AG20443 (cell line): ENCODE measurements at regions not wholly inside any gene's neighbourhood (a gene's known extent, or its start where the extent isn't known, plus 50 kb on each side); places are given as distances from the start of the nearest gene placed in this dataset.

Experiments used
- DNase-seq: peaks from one replicate; pipeline ENCODE4 v3.0.0; 2012; ENCODE audit warnings: low spot score, mixed read lengths

- no peak for DNase-seq
Measured at GRCh38 chr9:23444658-23445057, 381.4 kb downstream of the ELAVL2 start.

GRCh38 chr9:23447166-23447565, 378.9 kb downstream of the ELAVL2 start:
- no peak for DNase-seq

GRCh38 chr9:23447944-23448343, 378.1 kb downstream of the ELAVL2 start:
- DNase-seq, result no peak

- DNase-seq, result no peak
Measured at GRCh38 chr9:23451802-23452418, 374.1 kb downstream of the ELAVL2 start.

GRCh38 chr9:23464275-23464674, 361.8 kb downstream of the ELAVL2 start:
- no peak for DNase-seq

- DNase-seq, result no peak
Measured at GRCh38 chr9:23467276-23467675, 358.8 kb downstream of the ELAVL2 start.

- DNase-seq, result no peak
Measured at GRCh38 chr9:23477908-23478307, 348.1 kb downstream of the ELAVL2 start.

- DNase-seq, result no peak
Measured at GRCh38 chr9:23483566-23483965, 342.5 kb downstream of the ELAVL2 start.

- DNase-seq, result peak; percentile 52
Measured at GRCh38 chr9:23492126-23493002, 333.7 kb downstream of the ELAVL2 start.

- DNase-seq, result no peak
Measured at GRCh38 chr9:23493219-23493618, 332.8 kb downstream of the ELAVL2 start.

- no peak for DNase-seq
Measured at GRCh38 chr9:23496489-23497136, 329.4 kb downstream of the ELAVL2 start.

- DNase-seq, result no peak
Measured at GRCh38 chr9:23497137-23497504, 328.9 kb downstream of the ELAVL2 start.

GRCh38 chr9:23502004-23502403, 324.0 kb downstream of the ELAVL2 start:
- DNase-seq, result no peak

GRCh38 chr9:23522952-23523351, 303.1 kb downstream of the ELAVL2 start:
- DNase-seq, result no peak

- no peak for DNase-seq
Measured at GRCh38 chr9:23524607-23525155, 301.4 kb downstream of the ELAVL2 start.

- no peak for DNase-seq
Measured at GRCh38 chr9:23526806-23527205, 299.2 kb downstream of the ELAVL2 start.

GRCh38 chr9:23532282-23532681, 293.8 kb downstream of the ELAVL2 start:
- DNase-seq, result no peak

GRCh38 chr9:23537192-23538066, 288.6 kb downstream of the ELAVL2 start:
- DNase-seq, result no peak

- no peak for DNase-seq
Measured at GRCh38 chr9:23538067-23538402, 288.0 kb downstream of the ELAVL2 start.

- no peak for DNase-seq
Measured at GRCh38 chr9:23538461-23539003, 287.5 kb downstream of the ELAVL2 start.

- no peak for DNase-seq
Measured at GRCh38 chr9:23539311-23539710, 286.7 kb downstream of the ELAVL2 start.

- DNase-seq, result no peak
Measured at GRCh38 chr9:23541976-23542375, 284.1 kb downstream of the ELAVL2 start.
